IPS DF 6.9 (cell line): ENCODE measurements at regions not wholly inside any gene's neighbourhood (a gene's known extent, or its start where the extent isn't known, plus 50 kb on each side); places are given as distances from the start of the nearest gene placed in this dataset.
"Not testable (repeated sequence)": the region's sequence is repeated elsewhere in the genome, so short reads cannot be mapped to it uniquely, and the experiment has no call there.

ENCODE experiments used
- DNase-seq: peaks from one replicate; pipeline ENCODE4 v3.0.0-alpha.2; 2013; ENCODE audit warnings: low read depth, low spot score
- H3K27ac ChIP-seq: one replicate; pipeline ENCODE4 v1.5.1; 2013; ENCODE audit warnings: low read length, control low read depth
- H3K27me3 ChIP-seq: 2 replicates; pipeline ENCODE4 v1.6.1; 2013; ENCODE audit warnings: mild to moderate bottlenecking, low read length; ENCODE audit not compliant: control insufficient read depth, insufficient read depth
- H3K36me3 ChIP-seq: 2 replicates; pipeline ENCODE4 v1.6.1; 2013; ENCODE audit warnings: low read length; ENCODE audit not compliant: control insufficient read depth, insufficient read depth
- H3K4me1 ChIP-seq: 2 replicates; pipeline ENCODE4 v1.6.1; 2013; ENCODE audit warnings: low read length; ENCODE audit not compliant: control insufficient read depth, insufficient read depth
- H3K4me3 ChIP-seq: 2 replicates; pipeline ENCODE4 v1.5.1; 2013; ENCODE audit warnings: mild to moderate bottlenecking, low read length
- H3K9me3 ChIP-seq: 2 replicates; pipeline ENCODE4 v1.6.1; 2013; ENCODE audit warnings: low read length, inconsistent platforms; ENCODE audit not compliant: control insufficient read depth, insufficient read depth
- WGBS: extraction: QIAGEN DNeasy Blood & Tissue Kit; methylation state at CpG from one replicate; pipeline ENCODE4 v1.1.7; 2013; ENCODE audit warnings: mixed read lengths, missing lambda C conversion rate; ENCODE audit not compliant: insufficient read length, insufficient coverage; 5-methylcytosine and 5-hydroxymethylcytosine counted together

- Histone ChIP-seq H3K27ac (no peak overlapping the region), H3K27me3 (no peaks in the 10 kb centered on the region), H3K4me1 (no peaks in the 10 kb centered on the region), H3K9me3 (no peaks in the 10 kb centered on the region), H3K4me3 (no peak overlapping the region), H3K36me3 (no peaks in the 10 kb centered on the region)
- DNase-seq = no peak
- WGBS = no CpG with 5 or more reads among the region's 11 CpGs
Measured at GRCh38 chr10:80714566-80714965, 176.9 kb downstream of the SH2D4B start.

DNA sequence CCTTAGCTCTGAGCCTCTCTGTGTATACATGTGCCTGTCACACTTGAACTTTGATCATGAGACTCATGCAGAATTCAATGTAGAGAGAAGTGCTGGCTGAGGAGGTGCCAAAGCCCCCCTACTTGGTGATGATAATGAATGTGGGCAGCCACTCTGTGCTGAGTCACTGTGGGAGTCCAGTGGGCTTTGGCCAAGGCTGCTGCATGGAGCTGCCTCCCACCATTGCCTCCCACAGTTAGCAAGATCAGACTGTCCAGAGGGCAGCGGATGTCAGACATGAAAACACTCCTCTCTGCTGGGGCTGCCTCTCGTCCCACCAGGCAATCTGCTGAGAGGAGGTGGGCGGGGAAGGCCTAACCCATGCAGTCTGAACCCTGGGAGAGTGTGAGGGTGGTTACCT, 180.3 kb downstream of the SH2D4B start:
- Histone ChIP-seq H3K4me3 (no peak overlapping the region), H3K27me3 (no peaks in the 10 kb centered on the region), H3K27ac (no peak overlapping the region), H3K9me3 (no peaks in the 10 kb centered on the region), H3K4me1 (no peaks in the 10 kb centered on the region), H3K36me3 (no peaks in the 10 kb centered on the region)
- no CpG with 5 or more reads among the region's 3 CpGs for whole genome bisulfite sequencing
- no peak for DNase-seq

- DNase-seq = no peak
- no CpG with 5 or more reads among the region's 5 CpGs for WGBS
- H3K4me3 ChIP-seq = no peak overlapping the region
Measured at GRCh38 chr10:80719935-80720334, 182.2 kb downstream of the SH2D4B start.

GRCh38 chr10:80720549-80720948, 182.8 kb downstream of the SH2D4B start:
- H3K4me1 ChIP-seq = no peaks in the 10 kb centered on the region
- no peaks in the 10 kb centered on the region for H3K9me3 ChIP-seq
- no peak for DNase-seq
- H3K27me3 ChIP-seq = no peaks in the 10 kb centered on the region
- no peak overlapping the region for H3K27ac ChIP-seq
- no peaks in the 10 kb centered on the region for H3K36me3 ChIP-seq
- WGBS = no CpG with 5 or more reads among the region's 3 CpGs
- no peak overlapping the region for H3K4me3 ChIP-seq

More at GRCh38 chr10:80719935-80720334, 182.2 kb downstream of the SH2D4B start:
- H3K4me1 ChIP-seq = no peaks in the 10 kb centered on the region
- no peaks in the 10 kb centered on the region for H3K27me3 ChIP-seq
- no peaks in the 10 kb centered on the region for H3K9me3 ChIP-seq
- no peak overlapping the region for H3K27ac ChIP-seq
- no peaks in the 10 kb centered on the region for H3K36me3 ChIP-seq

DNA sequence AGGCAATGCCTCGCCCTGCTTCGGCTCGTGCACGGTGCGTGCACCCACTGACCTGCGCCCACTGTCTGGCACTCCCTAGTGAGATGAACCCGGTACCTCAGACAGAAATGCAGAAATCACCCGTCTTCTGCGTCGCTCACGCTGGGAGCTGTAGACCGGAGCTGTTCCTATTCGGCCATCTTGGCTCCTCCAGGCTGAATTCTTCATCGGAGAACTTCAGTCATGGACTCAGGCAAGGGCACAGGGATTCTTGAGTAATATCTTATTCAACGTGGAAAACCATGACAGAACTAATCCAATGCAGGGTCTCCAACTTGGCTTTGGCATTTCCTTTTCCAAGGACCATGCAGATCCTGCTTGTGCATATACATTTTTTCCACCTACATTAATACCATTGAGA, 190.7 kb downstream of the SH2D4B start:
- not testable (repeated sequence) for H3K9me3 ChIP-seq, H3K4me3 ChIP-seq, H3K27me3 ChIP-seq, H3K36me3 ChIP-seq, H3K27ac ChIP-seq, H3K4me1 ChIP-seq, DNase-seq
- WGBS = no CpG with 5 or more reads among the region's 15 CpGs

- Histone ChIP-seq H3K27ac (no peak overlapping the region), H3K36me3 (no peaks in the 10 kb centered on the region), H3K9me3 (no peaks in the 10 kb centered on the region), H3K27me3 (no peaks in the 10 kb centered on the region), H3K4me3 (no peak overlapping the region), H3K4me1 (no peaks in the 10 kb centered on the region)
- no CpG with 5 or more reads among the region's 6 CpGs for WGBS
- no peak for DNase-seq
Measured at GRCh38 chr10:80729896-80730295, 192.2 kb downstream of the SH2D4B start.

- H3K27me3 ChIP-seq = no peaks in the 10 kb centered on the region
- no peak overlapping the region for H3K4me3 ChIP-seq
- no peaks in the 10 kb centered on the region for H3K4me1 ChIP-seq
- no peak overlapping the region for H3K27ac ChIP-seq
- no peaks in the 10 kb centered on the region for H3K36me3 ChIP-seq
- WGBS = no CpG with 5 or more reads among the region's 2 CpGs
- no peak for DNase-seq
- H3K9me3 ChIP-seq = no peaks in the 10 kb centered on the region
Measured at GRCh38 chr10:80730522-80730921, 192.8 kb downstream of the SH2D4B start.

- Histone ChIP-seq H3K27me3 (no peaks in the 10 kb centered on the region), H3K36me3 (no peaks in the 10 kb centered on the region), H3K9me3 (no peaks in the 10 kb centered on the region), H3K4me3 (no peak overlapping the region), H3K27ac (no peak overlapping the region), H3K4me1 (peaks cover 2% of the 10 kb centered on the region; the same call in 1 of the 2 replicates)
- no peak for DNase-seq
Measured at GRCh38 chr10:80734589-80734988, 196.9 kb downstream of the SH2D4B start.

- DNase-seq = no peak
- Histone ChIP-seq H3K4me1 (peaks cover 4% of the 10 kb centered on the region; the same call in 1 of the 2 replicates), H3K27ac (no peak overlapping the region), H3K27me3 (no peaks in the 10 kb centered on the region), H3K36me3 (no peaks in the 10 kb centered on the region), H3K9me3 (no peaks in the 10 kb centered on the region), H3K4me3 (no peak overlapping the region)
- WGBS = no CpG with 5 or more reads among the region's 2 CpGs
Measured at GRCh38 chr10:80737209-80737608, 199.5 kb downstream of the SH2D4B start.

- DNase-seq = no peak
- H3K36me3 ChIP-seq = no peaks in the 10 kb centered on the region
- no peak overlapping the region for H3K27ac ChIP-seq
- 100% methylated on average over 1 of the region's 6 CpGs for WGBS
- peaks cover 4% of the 10 kb centered on the region; the same call in 1 of the 2 replicates for H3K4me1 ChIP-seq
- H3K4me3 ChIP-seq = no peak overlapping the region
- no peaks in the 10 kb centered on the region for H3K9me3 ChIP-seq
- no peaks in the 10 kb centered on the region for H3K27me3 ChIP-seq
Measured at GRCh38 chr10:80739328-80739727, 201.6 kb downstream of the SH2D4B start.

GRCh38 chr10:80739963-80740715, 202.4 kb downstream of the SH2D4B start:
- H3K27me3 ChIP-seq = no peaks in the 10 kb centered on the region
- H3K4me1 ChIP-seq = peaks cover 4% of the 10 kb centered on the region; the same call in 1 of the 2 replicates
- WGBS = no CpG with 5 or more reads among the region's 18 CpGs
- DNase-seq = peak; percentile 4
- no peak overlapping the region for H3K27ac ChIP-seq
- no peak overlapping the region for H3K4me3 ChIP-seq
- no peaks in the 10 kb centered on the region for H3K36me3 ChIP-seq
- no peaks in the 10 kb centered on the region for H3K9me3 ChIP-seq
